HEK293 (cell line): ENCODE measurements at regions not wholly inside any gene's neighbourhood (a gene's known extent, or its start where the extent isn't known, plus 50 kb on each side); places are given as distances from the start of the nearest gene placed in this dataset.

ENCODE experiments used
- CTCF ChIA-PET: fragments of 350-600 bp; formaldehyde crosslinking; extraction: SDS; loops from one replicate; lab custom pipeline; 2021; ENCODE audit warnings: antibody characterized with exemption; lab: Yijun Ruan, JAX
- POLR2A ChIA-PET: fragments of 300-600 bp; formaldehyde crosslinking; extraction: SDS; loops from one replicate; lab custom pipeline; 2020; ENCODE audit warnings: antibody characterized with exemption, inconsistent platforms; lab: Yijun Ruan, JAX
- H3K27ac ChIP-seq: fragments of 200-500 bp; sonication (Bioruptor generic); 2 replicates; pipeline ENCODE4 v1.5.1; 2014; ENCODE audit warnings: low read depth, low read length, control low read depth, inconsistent platforms; ENCODE audit errors: extremely low read depth
- H3K36me3 ChIP-seq, 2 experiments: fragments of 200-500 bp in 1 of 2; sonication (Bioruptor generic) in 1 of 2; 1 replicate in 1 of 2; 2 replicates in 1 of 2; pipeline ENCODE4 v1.5.1; 2014 to 2017; ENCODE audit warnings: inconsistent platforms in 2 of 2, low read length in 2 of 2; ENCODE audit not compliant: control insufficient read depth in 2 of 2, insufficient read depth in 1 of 2
- H3K4me1 ChIP-seq: fragments of 200-500 bp; sonication (Bioruptor generic); 2 replicates; pipeline ENCODE4 v1.5.1; 2014; ENCODE audit warnings: mild to moderate bottlenecking, low read length, inconsistent platforms; ENCODE audit not compliant: control insufficient read depth, insufficient read depth
- H3K4me3 ChIP-seq: 2 replicates; pipeline ENCODE4 v1.5.1; 2011; ENCODE audit warnings: low read depth, mild to moderate bottlenecking, control low read depth, low read length, moderate library complexity
- H3K9me3 ChIP-seq: fragments of 200-500 bp; sonication (Bioruptor generic); 2 replicates; pipeline ENCODE4 v1.5.1; 2014; ENCODE audit warnings: low read depth, low read length, inconsistent platforms; ENCODE audit not compliant: control insufficient read depth, insufficient read depth
- SP3 ChIP-seq: fragments of 450-650 bp; formaldehyde crosslinking; IDR thresholded peaks from 2 replicates; pipeline ENCODE4 v1.5.1; 2016; ENCODE audit warnings: missing biosample characterization, missing genetic modification characterization
- TCF7L2 ChIP-seq: IDR thresholded peaks from 2 replicates; pipeline ENCODE4 v1.6.1; 2011; ENCODE audit warnings: low read depth, mild to moderate bottlenecking, inconsistent platforms, low read length, moderate library complexity, borderline replicate concordance
- ZBTB20 ChIP-seq: fragments of 450-650 bp; formaldehyde crosslinking; IDR thresholded peaks from 2 replicates; pipeline ENCODE4 v1.5.1; 2016; ENCODE audit warnings: missing biosample characterization, missing genetic modification characterization
- ZNF114 ChIP-seq: fragments of 450-650 bp; formaldehyde crosslinking; IDR thresholded peaks from 2 replicates; pipeline ENCODE4 v1.5.0; 2017; ENCODE audit warnings: missing biosample characterization, missing genetic modification characterization
- ZNF132 ChIP-seq: fragments of 450-650 bp; formaldehyde crosslinking; IDR thresholded peaks from 2 replicates; pipeline ENCODE4 v1.5.1; 2017; ENCODE audit warnings: missing biosample characterization, missing genetic modification characterization, borderline replicate concordance
- ZNF335 ChIP-seq: fragments of 450-650 bp; formaldehyde crosslinking; conservative IDR thresholded peaks from 2 replicates; pipeline ENCODE4 v1.5.1; 2016; ENCODE audit warnings: missing biosample characterization, missing genetic modification characterization
- ZNF394 ChIP-seq: fragments of 450-650 bp; formaldehyde crosslinking; IDR thresholded peaks from 2 replicates; pipeline ENCODE4 v1.5.1; 2016; ENCODE audit warnings: missing biosample characterization, missing genetic modification characterization, mild to moderate bottlenecking, moderate library complexity, borderline replicate concordance
- ZNF404 ChIP-seq: fragments of 450-650 bp; formaldehyde crosslinking; IDR thresholded peaks from 2 replicates; pipeline ENCODE4 v1.5.1; 2017; ENCODE audit warnings: missing biosample characterization, missing genetic modification characterization
- TF ChIP-seq, protein P1 (sequence below): fragments of 450-650 bp; formaldehyde crosslinking; IDR thresholded peaks from 2 replicates; pipeline ENCODE4 v1.5.1; 2016; ENCODE audit warnings: missing biosample characterization, missing genetic modification characterization
- TF ChIP-seq, protein P2 (sequence below): fragments of 450-650 bp; formaldehyde crosslinking; IDR thresholded peaks from 2 replicates; pipeline ENCODE4 v1.5.1; 2016; ENCODE audit warnings: missing biosample characterization, missing genetic modification characterization
- TF ChIP-seq, protein P3 (sequence below): fragments of 450-650 bp; formaldehyde crosslinking; IDR thresholded peaks from 2 replicates; pipeline ENCODE4 v1.5.1; 2016; ENCODE audit warnings: missing biosample characterization, missing genetic modification characterization
- TF ChIP-seq, protein P4 (sequence below): fragments of 450-650 bp; formaldehyde crosslinking; IDR thresholded peaks from 2 replicates; pipeline ENCODE4 v1.5.1; 2016; ENCODE audit warnings: missing biosample characterization, missing genetic modification characterization
- TF ChIP-seq, protein P5 (sequence below): fragments of 450-650 bp; formaldehyde crosslinking; IDR thresholded peaks from 2 replicates; pipeline ENCODE4 v1.5.1; 2016; ENCODE audit warnings: missing biosample characterization, missing genetic modification characterization
- TF ChIP-seq, protein P6 (sequence below): IDR thresholded peaks from 2 replicates; pipeline ENCODE4 v1.6.1; 2011; ENCODE audit warnings: mild to moderate bottlenecking, low read depth, low read length, borderline replicate concordance
- TF ChIP-seq, protein P7 (sequence below): fragments of 450-650 bp; formaldehyde crosslinking; IDR thresholded peaks from 2 replicates; pipeline ENCODE4 v1.5.1; 2016; ENCODE audit warnings: missing biosample characterization, missing genetic modification characterization
- TF ChIP-seq, protein P8 (sequence below): fragments of 450-650 bp; formaldehyde crosslinking; optimal IDR thresholded peaks from 2 replicates; pipeline ENCODE3; 2016; ENCODE audit warnings: missing biosample characterization, mild to moderate bottlenecking, missing genetic modification characterization

DNA sequence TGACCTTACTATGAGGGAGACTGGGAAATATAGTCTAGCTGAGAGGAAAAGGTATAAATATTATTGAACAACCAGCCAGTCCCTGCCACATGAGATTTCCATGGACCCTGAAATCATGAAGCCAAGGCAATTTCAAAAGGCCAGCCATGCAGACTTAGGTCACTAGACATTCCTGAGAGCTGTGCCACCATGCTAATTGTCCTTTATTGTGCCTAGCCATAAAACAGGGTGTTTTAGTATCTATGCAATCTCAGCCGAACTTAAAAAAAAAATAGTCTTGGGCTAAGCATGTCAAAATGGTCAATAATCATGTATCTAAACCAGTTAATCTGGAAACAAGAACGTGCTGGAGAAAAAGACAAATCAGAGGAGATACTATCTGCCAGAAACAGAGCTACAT, 269.5 kb downstream of the LNPK start (continued):
- TF ChIP-seq, protein P1, sequence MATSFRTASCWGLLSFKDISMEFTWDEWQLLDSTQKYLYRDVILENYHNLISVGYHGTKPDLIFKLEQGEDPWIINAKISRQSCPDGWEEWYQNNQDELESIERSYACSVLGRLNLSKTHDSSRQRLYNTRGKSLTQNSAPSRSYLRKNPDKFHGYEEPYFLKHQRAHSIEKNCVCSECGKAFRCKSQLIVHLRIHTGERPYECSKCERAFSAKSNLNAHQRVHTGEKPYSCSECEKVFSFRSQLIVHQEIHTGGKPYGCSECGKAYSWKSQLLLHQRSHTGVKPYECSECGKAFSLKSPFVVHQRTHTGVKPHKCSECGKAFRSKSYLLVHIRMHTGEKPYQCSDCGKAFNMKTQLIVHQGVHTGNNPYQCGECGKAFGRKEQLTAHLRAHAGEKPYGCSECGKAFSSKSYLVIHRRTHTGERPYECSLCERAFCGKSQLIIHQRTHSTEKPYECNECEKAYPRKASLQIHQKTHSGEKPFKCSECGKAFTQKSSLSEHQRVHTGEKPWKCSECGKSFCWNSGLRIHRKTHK (tag by site-specific recombination): no peak
- TF ChIP-seq, protein P2, sequence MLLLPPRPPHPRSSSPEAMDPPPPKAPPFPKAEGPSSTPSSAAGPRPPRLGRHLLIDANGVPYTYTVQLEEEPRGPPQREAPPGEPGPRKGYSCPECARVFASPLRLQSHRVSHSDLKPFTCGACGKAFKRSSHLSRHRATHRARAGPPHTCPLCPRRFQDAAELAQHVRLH: no peak
- TF ChIP-seq ZNF132 (tag by site-specific recombination) (no peak), ZBTB20 (no peak), TCF7L2 (no peak), ZNF114 (tag by site-specific recombination) (no peak)

DNA sequence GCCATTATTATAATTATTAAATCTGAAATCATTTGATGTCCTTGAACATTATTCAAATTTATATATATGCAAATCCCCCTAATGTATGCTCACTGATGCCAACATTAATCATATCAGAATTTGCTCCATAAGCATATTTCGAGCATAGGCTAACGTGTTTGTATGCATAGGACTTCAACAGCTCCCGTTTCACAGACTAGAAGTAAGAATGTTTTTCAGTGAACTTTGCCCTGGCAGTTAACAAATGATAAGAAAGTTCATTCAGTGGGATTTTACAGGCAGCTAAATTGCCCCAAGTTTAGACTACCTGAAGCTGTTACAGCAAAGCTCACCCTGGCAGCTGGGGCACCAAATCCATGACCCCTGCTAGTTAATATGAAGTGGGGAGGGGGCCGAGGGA, 272.0 kb downstream of the LNPK start:
- Histone ChIP-seq H3K27ac (no peak overlapping the region), H3K4me3 (no peak overlapping the region), H3K36me3 (no peaks in the 10 kb centered on the region), H3K9me3 (no peaks in the 10 kb centered on the region), H3K4me1 (no peaks in the 10 kb centered on the region; the same call in 1 of the 2 replicates)
- CTCF ChIA-PET: no interaction called here
- TF ChIP-seq, protein P3, sequence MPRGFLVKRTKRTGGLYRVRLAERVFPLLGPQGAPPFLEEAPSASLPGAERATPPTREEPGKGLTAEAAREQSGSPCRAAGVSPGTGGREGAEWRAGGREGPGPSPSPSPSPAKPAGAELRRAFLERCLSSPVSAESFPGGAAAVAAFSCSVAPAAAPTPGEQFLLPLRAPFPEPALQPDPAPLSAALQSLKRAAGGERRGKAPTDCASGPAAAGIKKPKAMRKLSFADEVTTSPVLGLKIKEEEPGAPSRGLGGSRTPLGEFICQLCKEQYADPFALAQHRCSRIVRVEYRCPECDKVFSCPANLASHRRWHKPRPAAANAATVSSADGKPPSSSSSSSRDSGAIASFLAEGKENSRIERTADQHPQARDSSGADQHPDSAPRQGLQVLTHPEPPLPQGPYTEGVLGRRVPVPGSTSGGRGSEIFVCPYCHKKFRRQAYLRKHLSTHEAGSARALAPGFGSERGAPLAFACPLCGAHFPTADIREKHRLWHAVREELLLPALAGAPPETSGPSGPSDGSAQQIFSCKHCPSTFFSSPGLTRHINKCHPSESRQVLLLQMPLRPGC: no peak
- TF ChIP-seq ZNF404 (tag by site-specific recombination) (no peak), TCF7L2 (no peak), ZNF335 (tag by site-specific recombination) (no peak), ZNF394 (no peak), SP3 (tag by site-specific recombination) (no peak)
- TF ChIP-seq, protein P4, sequence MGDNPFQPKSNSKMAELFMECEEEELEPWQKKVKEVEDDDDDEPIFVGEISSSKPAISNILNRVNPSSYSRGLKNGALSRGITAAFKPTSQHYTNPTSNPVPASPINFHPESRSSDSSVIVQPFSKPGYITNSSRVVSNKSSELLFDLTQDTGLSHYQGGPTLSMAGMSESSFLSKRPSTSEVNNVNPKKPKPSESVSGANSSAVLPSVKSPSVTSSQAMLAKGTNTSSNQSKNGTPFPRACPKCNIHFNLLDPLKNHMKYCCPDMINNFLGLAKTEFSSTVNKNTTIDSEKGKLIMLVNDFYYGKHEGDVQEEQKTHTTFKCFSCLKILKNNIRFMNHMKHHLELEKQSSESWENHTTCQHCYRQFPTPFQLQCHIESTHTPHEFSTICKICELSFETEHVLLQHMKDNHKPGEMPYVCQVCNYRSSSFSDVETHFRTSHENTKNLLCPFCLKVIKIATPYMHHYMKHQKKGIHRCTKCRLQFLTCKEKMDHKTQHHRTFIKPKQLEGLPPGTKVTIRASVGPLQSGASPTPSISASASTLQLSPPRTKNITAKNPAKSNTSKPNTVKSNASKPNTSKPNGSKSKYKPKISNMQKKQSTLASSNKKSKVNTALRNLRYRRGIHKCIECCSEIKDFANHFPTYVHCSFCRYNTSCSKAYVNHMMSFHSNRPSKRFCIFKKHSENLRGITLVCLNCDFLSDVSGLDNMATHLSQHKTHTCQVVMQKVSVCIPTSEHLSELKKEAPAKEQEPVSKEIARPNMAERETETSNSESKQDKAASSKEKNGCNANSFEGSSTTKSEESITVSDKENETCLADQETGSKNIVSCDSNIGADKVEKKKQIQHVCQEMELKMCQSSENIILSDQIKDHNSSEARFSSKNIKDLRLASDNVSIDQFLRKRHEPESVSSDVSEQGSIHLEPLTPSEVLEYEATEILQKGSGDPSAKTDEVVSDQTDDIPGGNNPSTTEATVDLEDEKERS: no peak
- TF ChIP-seq, protein P5, sequence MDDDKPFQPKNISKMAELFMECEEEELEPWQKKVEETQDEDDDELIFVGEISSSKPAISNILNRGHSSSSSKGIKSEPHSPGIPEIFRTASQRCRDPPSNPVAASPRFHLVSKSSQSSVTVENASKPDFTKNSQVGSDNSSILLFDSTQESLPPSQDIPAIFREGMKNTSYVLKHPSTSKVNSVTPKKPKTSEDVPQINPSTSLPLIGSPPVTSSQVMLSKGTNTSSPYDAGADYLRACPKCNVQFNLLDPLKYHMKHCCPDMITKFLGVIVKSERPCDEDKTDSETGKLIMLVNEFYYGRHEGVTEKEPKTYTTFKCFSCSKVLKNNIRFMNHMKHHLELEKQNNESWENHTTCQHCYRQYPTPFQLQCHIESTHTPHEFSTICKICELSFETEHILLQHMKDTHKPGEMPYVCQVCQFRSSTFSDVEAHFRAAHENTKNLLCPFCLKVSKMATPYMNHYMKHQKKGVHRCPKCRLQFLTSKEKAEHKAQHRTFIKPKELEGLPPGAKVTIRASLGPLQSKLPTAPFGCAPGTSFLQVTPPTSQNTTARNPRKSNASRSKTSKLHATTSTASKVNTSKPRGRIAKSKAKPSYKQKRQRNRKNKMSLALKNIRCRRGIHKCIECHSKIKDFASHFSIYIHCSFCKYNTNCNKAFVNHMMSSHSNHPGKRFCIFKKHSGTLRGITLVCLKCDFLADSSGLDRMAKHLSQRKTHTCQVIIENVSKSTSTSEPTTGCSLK: no peak
- TF ChIP-seq, protein P6, sequence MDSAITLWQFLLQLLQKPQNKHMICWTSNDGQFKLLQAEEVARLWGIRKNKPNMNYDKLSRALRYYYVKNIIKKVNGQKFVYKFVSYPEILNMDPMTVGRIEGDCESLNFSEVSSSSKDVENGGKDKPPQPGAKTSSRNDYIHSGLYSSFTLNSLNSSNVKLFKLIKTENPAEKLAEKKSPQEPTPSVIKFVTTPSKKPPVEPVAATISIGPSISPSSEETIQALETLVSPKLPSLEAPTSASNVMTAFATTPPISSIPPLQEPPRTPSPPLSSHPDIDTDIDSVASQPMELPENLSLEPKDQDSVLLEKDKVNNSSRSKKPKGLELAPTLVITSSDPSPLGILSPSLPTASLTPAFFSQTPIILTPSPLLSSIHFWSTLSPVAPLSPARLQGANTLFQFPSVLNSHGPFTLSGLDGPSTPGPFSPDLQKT: no peak
- TF ChIP-seq, protein P7, sequence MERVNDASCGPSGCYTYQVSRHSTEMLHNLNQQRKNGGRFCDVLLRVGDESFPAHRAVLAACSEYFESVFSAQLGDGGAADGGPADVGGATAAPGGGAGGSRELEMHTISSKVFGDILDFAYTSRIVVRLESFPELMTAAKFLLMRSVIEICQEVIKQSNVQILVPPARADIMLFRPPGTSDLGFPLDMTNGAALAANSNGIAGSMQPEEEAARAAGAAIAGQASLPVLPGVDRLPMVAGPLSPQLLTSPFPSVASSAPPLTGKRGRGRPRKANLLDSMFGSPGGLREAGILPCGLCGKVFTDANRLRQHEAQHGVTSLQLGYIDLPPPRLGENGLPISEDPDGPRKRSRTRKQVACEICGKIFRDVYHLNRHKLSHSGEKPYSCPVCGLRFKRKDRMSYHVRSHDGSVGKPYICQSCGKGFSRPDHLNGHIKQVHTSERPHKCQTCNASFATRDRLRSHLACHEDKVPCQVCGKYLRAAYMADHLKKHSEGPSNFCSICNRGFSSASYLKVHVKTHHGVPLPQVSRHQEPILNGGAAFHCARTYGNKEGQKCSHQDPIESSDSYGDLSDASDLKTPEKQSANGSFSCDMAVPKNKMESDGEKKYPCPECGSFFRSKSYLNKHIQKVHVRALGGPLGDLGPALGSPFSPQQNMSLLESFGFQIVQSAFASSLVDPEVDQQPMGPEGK (tag by site-specific recombination): no peak
- TF ChIP-seq, protein P8, sequence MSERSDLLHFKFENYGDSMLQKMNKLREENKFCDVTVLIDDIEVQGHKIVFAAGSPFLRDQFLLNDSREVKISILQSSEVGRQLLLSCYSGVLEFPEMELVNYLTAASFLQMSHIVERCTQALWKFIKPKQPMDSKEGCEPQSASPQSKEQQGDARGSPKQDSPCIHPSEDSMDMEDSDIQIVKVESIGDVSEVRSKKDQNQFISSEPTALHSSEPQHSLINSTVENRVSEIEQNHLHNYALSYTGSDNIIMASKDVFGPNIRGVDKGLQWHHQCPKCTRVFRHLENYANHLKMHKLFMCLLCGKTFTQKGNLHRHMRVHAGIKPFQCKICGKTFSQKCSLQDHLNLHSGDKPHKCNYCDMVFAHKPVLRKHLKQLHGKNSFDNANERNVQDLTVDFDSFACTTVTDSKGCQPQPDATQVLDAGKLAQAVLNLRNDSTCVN (tag by site-specific recombination): no peak
- POLR2A ChIA-PET: no interaction called here
